Lower lobe of right lung (tissue), 2 donors: ENCODE measurements at regions not wholly inside any gene's neighbourhood (a gene's known extent, or its start where the extent isn't known, plus 50 kb on each side); places are given as distances from the start of the nearest gene placed in this dataset.

Experiments used
- ATAC-seq, 2 donors: fragments of 200-7000 bp; cut with Tn5 transposase; one replicate each; pipeline ENCODE4 v1.9.1; 2020 to 2022; ENCODE audit warnings: mild to moderate bottlenecking in 2 of 2, moderate library complexity in 2 of 2
- DNase-seq: peaks from one replicate; pipeline ENCODE4 v3.0.0-alpha.2; 2020
- H3K27ac ChIP-seq: fragments of 200-600 bp; one replicate; pipeline ENCODE4 v1.8.0; 2022
- H3K27me3 ChIP-seq: fragments of 200-600 bp; one replicate; pipeline ENCODE4 v1.8.0; 2022; ENCODE audit warnings: low read depth
- H3K36me3 ChIP-seq: fragments of 200-600 bp; one replicate; pipeline ENCODE4 v1.8.0; 2022; ENCODE audit warnings: mild to moderate bottlenecking
- H3K4me1 ChIP-seq: fragments of 200-600 bp; one replicate; pipeline ENCODE4 v1.8.0; 2022
- H3K4me3 ChIP-seq: fragments of 200-600 bp; one replicate; pipeline ENCODE4 v1.8.0; 2022; ENCODE audit warnings: mild to moderate bottlenecking
- H3K9me3 ChIP-seq: fragments of 200-600 bp; one replicate; pipeline ENCODE4 v1.8.0; 2022
- intact Hi-C: fragments of 100-400 bp; cut with DNase I; formaldehyde crosslinking; loops from one replicate; pipeline ENCODE4 v1.11.0; 2022
- TF ChIP-seq, protein P1 (sequence below): fragments of 200-600 bp; IDR thresholded peaks from one replicate; pipeline ENCODE4 v1.8.0; 2022; ENCODE audit warnings: antibody characterized with exemption, mild to moderate bottlenecking
- donor health status: DM: no; HTN: yes; CAD: no; lungs with severe emphysema.

DNA sequence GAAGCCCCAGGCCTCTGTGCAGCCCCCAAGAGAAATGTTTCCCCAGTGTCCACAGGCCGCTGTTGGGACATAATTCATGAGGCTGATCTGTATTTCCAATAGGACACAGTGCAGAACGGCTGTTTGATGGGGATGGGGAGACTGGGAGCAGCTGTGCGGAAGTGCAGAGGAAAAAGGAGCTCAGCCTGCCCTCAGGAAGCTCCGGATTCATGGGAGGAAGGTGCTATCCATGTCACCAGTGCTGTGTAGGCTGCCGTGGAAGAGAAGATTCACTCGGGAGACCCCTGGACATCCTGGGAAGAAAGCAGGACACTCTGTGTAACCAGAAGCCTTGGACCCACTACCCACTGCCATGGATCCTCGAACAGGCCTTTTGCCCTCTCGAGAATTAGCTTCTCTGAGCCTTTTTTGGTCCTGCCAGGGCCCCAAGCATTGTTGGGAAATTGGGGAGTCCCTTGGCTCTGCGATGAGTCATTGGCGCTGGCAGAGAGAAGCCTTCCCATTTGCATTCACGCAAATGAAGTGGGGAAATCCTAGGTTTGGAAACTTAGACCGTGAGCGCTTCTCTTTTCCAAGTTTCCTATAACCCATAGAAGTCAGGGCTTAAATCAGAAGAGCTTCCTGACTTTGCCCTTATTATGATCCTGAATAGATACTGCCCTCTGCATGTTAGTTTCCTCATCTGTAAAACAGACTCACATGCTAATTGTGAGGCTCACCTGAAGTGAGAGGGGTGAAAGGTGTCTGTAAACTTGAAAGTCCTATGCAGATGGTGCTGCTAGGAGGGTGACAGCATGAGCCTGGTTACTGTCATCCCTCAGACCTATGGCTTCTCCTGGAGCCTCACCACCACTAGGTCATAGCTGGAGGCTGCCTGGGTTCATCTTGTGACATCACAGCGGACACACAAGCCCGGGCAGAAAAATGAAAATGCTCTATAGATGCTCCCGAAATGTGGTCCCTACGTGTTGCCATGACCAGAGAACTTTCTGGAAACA lies 229.2 kb upstream of the B3GAT1 start:
- Histone ChIP-seq H3K36me3 (no peaks in the 10 kb centered on the region), H3K27me3 (peaks cover 8% of the 10 kb centered on the region), H3K9me3 (no peaks in the 10 kb centered on the region), H3K4me1 (no peaks in the 10 kb centered on the region), H3K4me3 (no peak overlapping the region), H3K27ac (no peak overlapping the region)
- DNase-seq (no peak), ATAC-seq (no peak)
- intact Hi-C loops: no loop called here
- TF ChIP-seq, protein P1, sequence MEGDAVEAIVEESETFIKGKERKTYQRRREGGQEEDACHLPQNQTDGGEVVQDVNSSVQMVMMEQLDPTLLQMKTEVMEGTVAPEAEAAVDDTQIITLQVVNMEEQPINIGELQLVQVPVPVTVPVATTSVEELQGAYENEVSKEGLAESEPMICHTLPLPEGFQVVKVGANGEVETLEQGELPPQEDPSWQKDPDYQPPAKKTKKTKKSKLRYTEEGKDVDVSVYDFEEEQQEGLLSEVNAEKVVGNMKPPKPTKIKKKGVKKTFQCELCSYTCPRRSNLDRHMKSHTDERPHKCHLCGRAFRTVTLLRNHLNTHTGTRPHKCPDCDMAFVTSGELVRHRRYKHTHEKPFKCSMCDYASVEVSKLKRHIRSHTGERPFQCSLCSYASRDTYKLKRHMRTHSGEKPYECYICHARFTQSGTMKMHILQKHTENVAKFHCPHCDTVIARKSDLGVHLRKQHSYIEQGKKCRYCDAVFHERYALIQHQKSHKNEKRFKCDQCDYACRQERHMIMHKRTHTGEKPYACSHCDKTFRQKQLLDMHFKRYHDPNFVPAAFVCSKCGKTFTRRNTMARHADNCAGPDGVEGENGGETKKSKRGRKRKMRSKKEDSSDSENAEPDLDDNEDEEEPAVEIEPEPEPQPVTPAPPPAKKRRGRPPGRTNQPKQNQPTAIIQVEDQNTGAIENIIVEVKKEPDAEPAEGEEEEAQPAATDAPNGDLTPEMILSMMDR: no peak

DNA sequence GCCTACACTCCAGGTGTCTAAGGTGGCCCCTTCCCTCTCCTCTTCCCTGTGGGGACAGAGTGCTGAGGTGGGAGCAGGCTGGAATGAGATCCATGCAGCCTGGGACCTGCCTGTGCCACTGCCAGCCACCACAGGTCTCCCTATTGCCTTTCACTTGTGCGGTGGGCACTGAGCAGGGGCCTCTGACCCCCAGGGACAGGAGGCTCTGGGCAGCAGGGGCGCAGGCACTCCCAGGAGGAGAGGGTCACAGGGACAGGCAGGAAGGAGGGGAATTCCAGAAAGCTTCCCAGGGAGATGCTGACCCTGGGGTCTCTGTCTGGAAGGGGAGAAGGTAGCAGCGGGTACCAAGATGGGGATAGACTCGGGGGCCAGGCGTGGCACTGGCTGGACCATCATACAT lies 228.5 kb upstream of the B3GAT1 start:
- Histone ChIP-seq H3K27ac (no peak overlapping the region), H3K27me3 (peaks cover 8% of the 10 kb centered on the region), H3K4me3 (no peak overlapping the region), H3K9me3 (no peaks in the 10 kb centered on the region), H3K36me3 (no peaks in the 10 kb centered on the region), H3K4me1 (no peaks in the 10 kb centered on the region)
- intact Hi-C loops: no loop called here
- no peak for ATAC-seq
- DNase-seq: no peak
- TF ChIP-seq, protein P1: no peak

DNA sequence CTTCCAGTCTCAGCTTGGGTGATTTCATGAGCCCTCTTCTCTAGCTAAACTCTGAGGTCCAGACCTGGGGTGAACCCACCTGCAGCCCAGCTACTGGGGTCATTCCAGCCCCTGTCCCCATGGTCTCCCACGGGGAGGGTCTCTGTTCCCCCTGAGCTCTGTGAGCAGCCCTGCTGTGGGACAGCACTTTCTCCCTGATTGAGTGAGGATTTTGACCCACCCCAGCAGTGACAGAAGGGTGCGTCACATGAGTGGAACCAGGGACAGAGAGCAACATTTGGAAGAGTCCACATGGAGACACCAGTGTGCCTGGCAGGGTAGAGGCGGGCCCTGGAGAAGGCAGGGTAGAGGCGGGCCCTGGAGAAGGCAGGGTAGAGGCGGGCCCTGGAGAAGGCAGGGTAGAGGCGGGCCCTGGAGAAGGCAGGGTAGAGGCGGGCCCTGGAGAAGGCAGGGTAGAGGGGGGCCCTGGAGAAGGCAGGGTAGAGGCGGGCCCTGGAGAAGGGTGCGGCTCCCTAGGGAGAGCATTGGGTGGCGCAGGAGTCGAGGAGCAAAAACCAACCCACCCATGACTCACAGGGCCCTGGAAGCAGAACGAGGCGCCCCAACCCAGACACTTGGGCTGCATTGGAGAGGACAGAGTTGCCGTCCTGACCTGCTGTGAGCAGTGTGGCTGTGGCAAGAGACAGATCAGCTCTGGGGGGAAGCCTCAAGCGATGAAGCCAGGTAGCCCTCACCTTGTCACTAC lies 227.7 kb upstream of the B3GAT1 start:
- ATAC-seq (peak; percentile 63 to 73), DNase-seq (peak; percentile 59)
- Histone ChIP-seq H3K4me1 (no peaks in the 10 kb centered on the region), H3K36me3 (no peaks in the 10 kb centered on the region), H3K27me3 (peaks cover 8% of the 10 kb centered on the region), H3K4me3 (no peak overlapping the region), H3K9me3 (no peaks in the 10 kb centered on the region), H3K27ac (no peak overlapping the region)
- intact Hi-C loops: no loop called here
- TF ChIP-seq, protein P1: no peak

DNA sequence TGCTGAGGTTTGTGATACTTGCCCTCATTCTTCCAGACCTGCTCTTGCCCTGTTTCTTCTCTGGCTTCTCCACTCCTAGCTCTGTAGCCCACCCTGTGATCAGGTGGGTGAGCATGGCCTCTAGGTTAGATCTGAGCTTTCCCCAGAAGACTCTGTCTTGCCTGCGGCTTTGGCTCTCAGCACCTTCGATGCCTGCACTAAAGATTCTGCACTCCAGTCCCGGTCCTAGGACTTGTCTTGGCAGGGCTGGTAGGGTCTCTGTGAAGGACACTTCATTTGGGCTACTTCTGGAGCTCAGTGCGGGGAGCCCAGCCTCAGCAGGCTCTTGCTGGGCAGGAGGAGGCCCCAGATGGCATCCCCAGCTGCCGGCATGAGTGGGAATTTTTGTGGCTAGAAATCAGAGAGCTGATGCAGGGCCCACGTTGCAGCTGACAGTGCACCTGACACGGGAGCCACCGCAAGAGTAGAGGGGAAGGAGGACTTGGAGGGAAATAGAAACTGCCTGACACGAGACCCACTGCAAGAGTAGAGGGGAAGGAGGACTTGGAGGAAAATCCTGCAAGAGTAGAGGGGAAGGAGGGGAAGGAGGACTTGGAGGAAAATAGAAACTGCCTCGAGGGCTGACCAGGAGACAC lies 226.9 kb upstream of the B3GAT1 start:
- no peak for DNase-seq
- intact Hi-C loops: no loop called here
- TF ChIP-seq, protein P1: no peak

More for the DNA sequence above, 226.9 kb upstream of the B3GAT1 start:
- H3K36me3 ChIP-seq: no peaks in the 10 kb centered on the region
- H3K4me1 ChIP-seq: no peaks in the 10 kb centered on the region
- H3K27me3 ChIP-seq: peaks cover 8% of the 10 kb centered on the region
- no peak for ATAC-seq
- no peak overlapping the region for H3K4me3 ChIP-seq
- H3K9me3 ChIP-seq: no peaks in the 10 kb centered on the region
- no peak overlapping the region for H3K27ac ChIP-seq
